ENCODE measurements at regions not wholly inside any gene's neighbourhood (a gene's known extent, or its start where the extent isn't known, plus 50 kb on each side); places are given as distances from the start of the nearest gene placed in this dataset.

DNA sequence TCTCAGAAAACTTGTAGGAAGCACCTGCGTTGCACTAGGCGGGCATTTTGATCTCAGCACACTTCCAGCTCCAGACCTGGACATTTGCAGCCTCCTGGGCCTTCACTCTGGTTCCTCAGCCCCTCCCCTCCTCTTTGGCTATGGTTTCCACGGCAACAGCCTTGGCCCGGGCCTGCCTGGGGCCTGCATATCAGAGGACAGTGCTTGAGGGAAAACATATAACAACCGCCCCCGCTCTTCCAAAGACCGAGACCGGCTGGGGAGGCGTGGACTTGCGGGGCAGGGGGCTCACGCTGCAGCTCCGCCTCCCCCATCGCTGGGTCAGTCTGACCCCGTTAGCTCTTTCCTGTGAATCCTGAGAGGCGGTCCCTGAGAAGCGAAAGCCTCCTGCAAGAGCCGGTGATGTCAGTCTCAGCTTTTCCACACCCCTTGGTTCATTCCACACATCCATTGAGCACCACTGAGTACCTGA, 125.7 kb upstream of the PEG3 start:
- Histone ChIP-seq H2AFZ (ENCODE audit: low read length) (no peak overlapping the region), H3K4me1 (ENCODE audit: low read length) (no peaks in the 10 kb centered on the region), H3K27ac (ENCODE audit: low read length) (no peak overlapping the region), H3K4me3 (ENCODE audit: low read length) (no peak overlapping the region), H3K9me2 (replicated peaks; ENCODE audit: insufficient read depth, low read length) (no peaks in the 10 kb centered on the region), H3K4me2 (ENCODE audit: low read depth, low read length) (no peak overlapping the region), H3K36me3 (replicated peaks; ENCODE audit: insufficient read depth, low read length) (no peaks in the 10 kb centered on the region), H3K9ac (ENCODE audit: low read length) (no peak overlapping the region), H3F3A (ENCODE audit: insufficient read depth, low read length) (no peaks in the 10 kb centered on the region), H3K27me3 (replicated peaks; ENCODE audit: insufficient read depth, low read length) (no peaks in the 10 kb centered on the region), H3K79me2 (ENCODE audit: low read length) (no peaks in the 10 kb centered on the region), H3K9me3 (replicated peaks; ENCODE audit: insufficient read depth, low read length) (no peaks in the 10 kb centered on the region), H4K20me1 (ENCODE audit: insufficient read depth, low read length) (no peaks in the 10 kb centered on the region)
- DNase-seq = no peak
- no peak for TF ChIP-seq EZH2 (optimal IDR thresholded peaks at IDR 0.05; ENCODE audit: low read depth, low read length)
- TF ChIP-seq EZH2phosphoT487 (IDR thresholded peaks at IDR 0.05; ENCODE audit: low read length) = no peak
- TF ChIP-seq, protein P1, sequence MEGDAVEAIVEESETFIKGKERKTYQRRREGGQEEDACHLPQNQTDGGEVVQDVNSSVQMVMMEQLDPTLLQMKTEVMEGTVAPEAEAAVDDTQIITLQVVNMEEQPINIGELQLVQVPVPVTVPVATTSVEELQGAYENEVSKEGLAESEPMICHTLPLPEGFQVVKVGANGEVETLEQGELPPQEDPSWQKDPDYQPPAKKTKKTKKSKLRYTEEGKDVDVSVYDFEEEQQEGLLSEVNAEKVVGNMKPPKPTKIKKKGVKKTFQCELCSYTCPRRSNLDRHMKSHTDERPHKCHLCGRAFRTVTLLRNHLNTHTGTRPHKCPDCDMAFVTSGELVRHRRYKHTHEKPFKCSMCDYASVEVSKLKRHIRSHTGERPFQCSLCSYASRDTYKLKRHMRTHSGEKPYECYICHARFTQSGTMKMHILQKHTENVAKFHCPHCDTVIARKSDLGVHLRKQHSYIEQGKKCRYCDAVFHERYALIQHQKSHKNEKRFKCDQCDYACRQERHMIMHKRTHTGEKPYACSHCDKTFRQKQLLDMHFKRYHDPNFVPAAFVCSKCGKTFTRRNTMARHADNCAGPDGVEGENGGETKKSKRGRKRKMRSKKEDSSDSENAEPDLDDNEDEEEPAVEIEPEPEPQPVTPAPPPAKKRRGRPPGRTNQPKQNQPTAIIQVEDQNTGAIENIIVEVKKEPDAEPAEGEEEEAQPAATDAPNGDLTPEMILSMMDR (IDR thresholded peaks at IDR 0.05; ENCODE audit: low read length) = no peak

DNA sequence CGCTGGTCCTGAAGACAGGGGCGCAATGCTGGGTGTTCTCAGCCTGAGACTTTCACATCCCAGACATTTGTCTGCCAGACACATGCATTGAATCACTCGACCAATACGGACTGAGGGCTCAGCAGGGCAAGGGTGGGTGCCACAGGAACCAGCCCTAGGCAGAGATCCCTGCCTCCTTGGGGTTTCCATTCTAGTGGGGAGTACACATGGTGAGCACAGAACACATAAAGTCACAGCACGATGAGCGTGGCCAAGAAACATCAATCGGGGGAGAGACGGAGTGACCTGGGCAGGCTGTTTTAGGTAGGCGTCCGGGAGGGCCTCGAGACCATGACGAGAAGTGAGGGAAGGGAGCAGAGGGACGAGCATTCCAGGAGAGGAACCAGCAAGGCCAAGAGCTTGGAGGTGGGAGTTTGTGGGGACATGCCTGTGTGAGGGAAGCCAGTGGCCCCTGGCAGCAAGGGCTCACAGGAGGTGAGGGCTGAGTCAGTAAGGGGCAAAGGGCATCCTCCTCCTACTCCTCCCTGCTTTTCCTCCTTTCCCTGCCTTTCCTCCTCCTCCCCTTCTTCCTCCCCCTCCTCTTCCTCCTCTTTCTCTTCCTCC, 126.3 kb upstream of the PEG3 start:
- no peaks in the 10 kb centered on the region for H3K4me1 ChIP-seq (ENCODE audit: low read length)
- TF ChIP-seq EZH2 (optimal IDR thresholded peaks at IDR 0.05; ENCODE audit: low read depth, low read length) = no peak
- no peak for TF ChIP-seq EZH2phosphoT487 (IDR thresholded peaks at IDR 0.05; ENCODE audit: low read length)
- TF ChIP-seq, protein P1 (IDR thresholded peaks at IDR 0.05; ENCODE audit: low read length) = no peak
- no peaks in the 10 kb centered on the region for H4K20me1 ChIP-seq (ENCODE audit: insufficient read depth, low read length)
- H3K36me3 ChIP-seq (replicated peaks; ENCODE audit: insufficient read depth, low read length) = no peaks in the 10 kb centered on the region
- no peak overlapping the region for H3K9ac ChIP-seq (ENCODE audit: low read length)
- no peak overlapping the region for H3K4me2 ChIP-seq (ENCODE audit: low read depth, low read length)
- no peak overlapping the region for H3K27ac ChIP-seq (ENCODE audit: low read length)
- no peaks in the 10 kb centered on the region for H3K79me2 ChIP-seq (ENCODE audit: low read length)
- H3K27me3 ChIP-seq (replicated peaks; ENCODE audit: insufficient read depth, low read length) = no peaks in the 10 kb centered on the region
- H3K9me2 ChIP-seq (replicated peaks; ENCODE audit: insufficient read depth, low read length) = no peaks in the 10 kb centered on the region
- H3K9me3 ChIP-seq (replicated peaks; ENCODE audit: insufficient read depth, low read length) = no peaks in the 10 kb centered on the region
- no peak overlapping the region for H3K4me3 ChIP-seq (ENCODE audit: low read length)
- H2AFZ ChIP-seq (ENCODE audit: low read length) = no peak overlapping the region
- no peaks in the 10 kb centered on the region for H3F3A ChIP-seq (ENCODE audit: insufficient read depth, low read length)
- DNase-seq = no peak

DNA sequence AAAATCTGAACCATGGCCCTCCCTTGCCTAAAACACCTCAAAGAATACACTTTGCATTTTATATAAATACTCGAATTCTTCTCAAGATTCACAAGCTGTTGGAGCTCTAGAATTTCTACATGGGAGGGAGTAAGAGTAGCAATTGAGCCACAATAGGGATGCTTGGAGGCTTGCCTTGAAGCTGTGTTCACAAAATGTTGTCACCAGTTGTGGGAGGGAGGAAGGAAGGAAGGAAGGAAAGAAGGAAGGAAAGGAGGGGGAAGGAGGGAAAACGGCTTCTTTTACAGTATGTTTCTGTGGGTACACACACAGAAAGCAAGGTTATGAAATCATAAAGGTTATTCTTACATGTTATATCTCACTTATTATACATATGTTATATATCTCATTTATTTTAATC, 128.6 kb upstream of the PEG3 start:
- Histone ChIP-seq H3K4me3 (ENCODE audit: low read length) (no peak overlapping the region), H4K20me1 (ENCODE audit: insufficient read depth, low read length) (no peaks in the 10 kb centered on the region), H3F3A (ENCODE audit: insufficient read depth, low read length) (no peaks in the 10 kb centered on the region), H3K9ac (ENCODE audit: low read length) (no peak overlapping the region), H2AFZ (ENCODE audit: low read length) (no peak overlapping the region), H3K4me1 (ENCODE audit: low read length) (no peaks in the 10 kb centered on the region), H3K27ac (ENCODE audit: low read length) (no peak overlapping the region), H3K36me3 (replicated peaks; ENCODE audit: insufficient read depth, low read length) (no peaks in the 10 kb centered on the region), H3K27me3 (replicated peaks; ENCODE audit: insufficient read depth, low read length) (no peaks in the 10 kb centered on the region), H3K79me2 (ENCODE audit: low read length) (no peaks in the 10 kb centered on the region), H3K9me2 (replicated peaks; ENCODE audit: insufficient read depth, low read length) (no peaks in the 10 kb centered on the region), H3K9me3 (replicated peaks; ENCODE audit: insufficient read depth, low read length) (no peaks in the 10 kb centered on the region), H3K4me2 (ENCODE audit: low read depth, low read length) (no peak overlapping the region)
- TF ChIP-seq EZH2 (optimal IDR thresholded peaks at IDR 0.05; ENCODE audit: low read depth, low read length) = no peak
- no peak for TF ChIP-seq EZH2phosphoT487 (IDR thresholded peaks at IDR 0.05; ENCODE audit: low read length)
- TF ChIP-seq, protein P1 (IDR thresholded peaks at IDR 0.05; ENCODE audit: low read length) = no peak
- DNase-seq = no peak
